ENCODE measurements at regions not wholly inside any gene's neighbourhood (a gene's known extent, or its start where the extent isn't known, plus 50 kb on each side); places are given as distances from the start of the nearest gene placed in this dataset.

GRCh38 chr3:110925798-110926197, 145.8 kb upstream of the NECTIN3 start (continued):
- no peak for TF ChIP-seq IRF5 (IDR thresholded peaks at IDR 0.05; ENCODE audit: borderline replicate concordance)
- no peak for TF ChIP-seq CBFB (IDR thresholded peaks at IDR 0.05; ENCODE audit: low read depth)
- TF ChIP-seq, protein P1, sequence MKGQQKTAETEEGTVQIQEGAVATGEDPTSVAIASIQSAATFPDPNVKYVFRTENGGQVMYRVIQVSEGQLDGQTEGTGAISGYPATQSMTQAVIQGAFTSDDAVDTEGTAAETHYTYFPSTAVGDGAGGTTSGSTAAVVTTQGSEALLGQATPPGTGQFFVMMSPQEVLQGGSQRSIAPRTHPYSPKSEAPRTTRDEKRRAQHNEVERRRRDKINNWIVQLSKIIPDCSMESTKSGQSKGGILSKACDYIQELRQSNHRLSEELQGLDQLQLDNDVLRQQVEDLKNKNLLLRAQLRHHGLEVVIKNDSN (IDR thresholded peaks at IDR 0.05; ENCODE audit: borderline replicate concordance, extremely low read length, insufficient read depth, low read depth, low read length) = no peak
- TF ChIP-seq CHD2 (IDR thresholded peaks at IDR 0.05; ENCODE audit: borderline replicate concordance, low read depth, low read length) = no peak
- no peak for TF ChIP-seq KDM1A (IDR thresholded peaks at IDR 0.05; ENCODE audit: borderline replicate concordance)
- TF ChIP-seq, protein P2, sequence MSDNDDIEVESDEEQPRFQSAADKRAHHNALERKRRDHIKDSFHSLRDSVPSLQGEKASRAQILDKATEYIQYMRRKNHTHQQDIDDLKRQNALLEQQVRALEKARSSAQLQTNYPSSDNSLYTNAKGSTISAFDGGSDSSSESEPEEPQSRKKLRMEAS (IDR thresholded peaks at IDR 0.05; ENCODE audit: low read depth, low read length) = no peak

- no peak for ATAC-seq
- ChIA-PET POLR2A (no interaction called here), RAD21 (ENCODE audit: unreplicated experiment) (no interaction called here), CTCF (no interaction called here), SMC1A (ENCODE audit: uncharacterized antibody, unreplicated experiment) (no interaction called here)
- Histone ChIP-seq H3K27ac (ENCODE audit: control insufficient read depth, insufficient read depth) (no peak overlapping the region), H3K4me1 (ENCODE audit: control insufficient read depth, insufficient read depth, low read length) (no peaks in the 10 kb centered on the region), H2AFZ (ENCODE audit: control insufficient read depth, low read depth, low read length) (no peak overlapping the region), H3K9me3 (replicated peaks; ENCODE audit: control insufficient read depth, insufficient read depth, low read length) (no peaks in the 10 kb centered on the region), H3K9ac (ENCODE audit: control insufficient read depth, insufficient read depth, low read length) (no peak overlapping the region), H3K79me2 (ENCODE audit: control insufficient read depth, insufficient read depth, low read length) (no peaks in the 10 kb centered on the region), H3K27me3 (replicated peaks in 1 of 2; ENCODE audit: control insufficient read depth in 2 of 2, insufficient read depth in 2 of 2, low read length in 1 of 2) (no peaks in the 10 kb centered on the region), H3K4me3 (no peak overlapping the region), H3K4me2 (ENCODE audit: control insufficient read depth, insufficient read depth) (no peak overlapping the region), H3K36me3 (ENCODE audit: control insufficient read depth in 2 of 2, insufficient read depth in 2 of 2, low read length in 1 of 2) (no peaks in the 10 kb centered on the region), H4K20me1 (ENCODE audit: control insufficient read depth, insufficient read depth) (no peaks in the 10 kb centered on the region)
- in situ Hi-C loops (cut with MboI) = no loop called here
- BruUV-seq (replicated peaks) = no TSS peak
- FAIRE-seq = no peak
- intact Hi-C loops (cut with micrococcal nuclease; ENCODE audit: unreplicated experiment) = no loop called here
- DNase-seq (ENCODE audit: low read depth, low spot score) = no peak
- 0% methylated on average over 1 of the region's 1 CpG for WGBS (ENCODE audit: insufficient coverage, insufficient replicate concordance, low lambda C conversion rate, missing lambda C conversion rate)
- TF ChIP-seq ZNF687 (IDR thresholded peaks at IDR 0.05) (no peak), CBX5 (IDR thresholded peaks at IDR 0.05; ENCODE audit: low read depth) (no peak), NBN (IDR thresholded peaks at IDR 0.05) (no peak), RFX5 (IDR thresholded peaks at IDR 0.05; ENCODE audit: low read depth, low read length) (no peak), JUNB (IDR thresholded peaks at IDR 0.05) (no peak), ZNF384 (IDR thresholded peaks at IDR 0.05; ENCODE audit: borderline replicate concordance, low read depth, low read length) (no peak), BHLHE40 (IDR thresholded peaks at IDR 0.05; ENCODE audit: borderline replicate concordance in 1 of 2, low read depth in 2 of 2, low read length in 1 of 2) (no peak)
- TF ChIP-seq, protein P3, sequence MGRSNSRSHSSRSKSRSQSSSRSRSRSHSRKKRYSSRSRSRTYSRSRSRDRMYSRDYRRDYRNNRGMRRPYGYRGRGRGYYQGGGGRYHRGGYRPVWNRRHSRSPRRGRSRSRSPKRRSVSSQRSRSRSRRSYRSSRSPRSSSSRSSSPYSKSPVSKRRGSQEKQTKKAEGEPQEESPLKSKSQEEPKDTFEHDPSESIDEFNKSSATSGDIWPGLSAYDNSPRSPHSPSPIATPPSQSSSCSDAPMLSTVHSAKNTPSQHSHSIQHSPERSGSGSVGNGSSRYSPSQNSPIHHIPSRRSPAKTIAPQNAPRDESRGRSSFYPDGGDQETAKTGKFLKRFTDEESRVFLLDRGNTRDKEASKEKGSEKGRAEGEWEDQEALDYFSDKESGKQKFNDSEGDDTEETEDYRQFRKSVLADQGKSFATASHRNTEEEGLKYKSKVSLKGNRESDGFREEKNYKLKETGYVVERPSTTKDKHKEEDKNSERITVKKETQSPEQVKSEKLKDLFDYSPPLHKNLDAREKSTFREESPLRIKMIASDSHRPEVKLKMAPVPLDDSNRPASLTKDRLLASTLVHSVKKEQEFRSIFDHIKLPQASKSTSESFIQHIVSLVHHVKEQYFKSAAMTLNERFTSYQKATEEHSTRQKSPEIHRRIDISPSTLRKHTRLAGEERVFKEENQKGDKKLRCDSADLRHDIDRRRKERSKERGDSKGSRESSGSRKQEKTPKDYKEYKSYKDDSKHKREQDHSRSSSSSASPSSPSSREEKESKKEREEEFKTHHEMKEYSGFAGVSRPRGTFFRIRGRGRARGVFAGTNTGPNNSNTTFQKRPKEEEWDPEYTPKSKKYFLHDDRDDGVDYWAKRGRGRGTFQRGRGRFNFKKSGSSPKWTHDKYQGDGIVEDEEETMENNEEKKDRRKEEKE (IDR thresholded peaks at IDR 0.05) = no peak
These were observed 143.5 kb upstream of the NECTIN3 start for GRCh38 chr3:110928016-110928662.

Data from GM12878 (cell line).